IPS DF 6.9 (cell line): ENCODE measurements at regions not wholly inside any gene's neighbourhood (a gene's known extent, or its start where the extent isn't known, plus 50 kb on each side); places are given as distances from the start of the nearest gene placed in this dataset.

Experiments
- DNase-seq: peaks from one replicate; pipeline ENCODE4 v3.0.0-alpha.2; 2013; ENCODE audit warnings: low read depth, low spot score
- H3K27ac ChIP-seq: one replicate; pipeline ENCODE4 v1.5.1; 2013; ENCODE audit warnings: low read length, control low read depth
- H3K27me3 ChIP-seq: 2 replicates; pipeline ENCODE4 v1.6.1; 2013; ENCODE audit warnings: mild to moderate bottlenecking, low read length; ENCODE audit not compliant: control insufficient read depth, insufficient read depth
- H3K36me3 ChIP-seq: 2 replicates; pipeline ENCODE4 v1.6.1; 2013; ENCODE audit warnings: low read length; ENCODE audit not compliant: control insufficient read depth, insufficient read depth
- H3K4me1 ChIP-seq: 2 replicates; pipeline ENCODE4 v1.6.1; 2013; ENCODE audit warnings: low read length; ENCODE audit not compliant: control insufficient read depth, insufficient read depth
- H3K4me3 ChIP-seq: 2 replicates; pipeline ENCODE4 v1.5.1; 2013; ENCODE audit warnings: mild to moderate bottlenecking, low read length
- H3K9me3 ChIP-seq: 2 replicates; pipeline ENCODE4 v1.6.1; 2013; ENCODE audit warnings: low read length, inconsistent platforms; ENCODE audit not compliant: control insufficient read depth, insufficient read depth
- WGBS: extraction: QIAGEN DNeasy Blood & Tissue Kit; methylation state at CpG from one replicate; pipeline ENCODE4 v1.1.7; 2013; ENCODE audit warnings: mixed read lengths, missing lambda C conversion rate; ENCODE audit not compliant: insufficient read length, insufficient coverage; 5-methylcytosine and 5-hydroxymethylcytosine counted together

DNA sequence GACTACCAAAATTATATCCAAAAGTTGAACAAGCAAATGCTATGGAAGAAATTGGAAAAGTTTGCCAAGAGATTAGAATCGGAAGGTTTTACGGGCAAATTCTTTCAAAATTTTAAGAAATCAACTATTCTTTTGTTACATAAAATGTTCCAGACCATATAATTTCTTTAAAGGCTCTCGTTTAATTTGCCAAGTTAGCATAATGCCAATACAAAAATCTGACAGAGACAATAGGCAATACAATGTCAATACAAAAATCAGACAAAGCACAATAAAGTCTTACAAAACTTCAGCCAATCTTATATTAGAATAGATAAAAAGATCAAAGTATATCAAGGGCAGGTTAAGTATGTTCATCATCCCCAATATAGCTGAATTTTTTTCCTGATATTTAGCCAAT is 224.2 kb downstream of the BCL11A start:
- no peak for DNase-seq
- no peak overlapping the region for H3K4me3 ChIP-seq
- H3K4me1 ChIP-seq, result no peaks in the 10 kb centered on the region
- H3K9me3 ChIP-seq, result no peaks in the 10 kb centered on the region
- no peak overlapping the region for H3K27ac ChIP-seq
- WGBS, result no CpG with 5 or more reads among the region's 3 CpGs
- H3K36me3 ChIP-seq, result no peaks in the 10 kb centered on the region
- no peaks in the 10 kb centered on the region for H3K27me3 ChIP-seq

- no CpG with 5 or more reads among the region's 5 CpGs for WGBS
Measured at GRCh38 chr2:60324536-60324935, 228.9 kb downstream of the BCL11A start.

GRCh38 chr2:60321816-60322215 is 231.6 kb downstream of the BCL11A start:
- Histone ChIP-seq H3K36me3 (no peaks in the 10 kb centered on the region), H3K9me3 (no peaks in the 10 kb centered on the region), H3K4me1 (peaks cover 1% of the 10 kb centered on the region; the same call in 1 of the 2 replicates), H3K4me3 (no peak overlapping the region), H3K27ac (no peak overlapping the region), H3K27me3 (no peaks in the 10 kb centered on the region; the same call in 1 of the 2 replicates)
- WGBS, result no CpG with 5 or more reads among the region's 14 CpGs
- no peak for DNase-seq

More at GRCh38 chr2:60324536-60324935, 228.9 kb downstream of the BCL11A start:
- no peaks in the 10 kb centered on the region; the same call in 1 of the 2 replicates for H3K27me3 ChIP-seq
- no peak overlapping the region for H3K27ac ChIP-seq
- peaks cover 1% of the 10 kb centered on the region; the same call in 1 of the 2 replicates for H3K4me1 ChIP-seq
- H3K36me3 ChIP-seq, result no peaks in the 10 kb centered on the region
- no peak for DNase-seq
- no peaks in the 10 kb centered on the region for H3K9me3 ChIP-seq
- H3K4me3 ChIP-seq, result no peak overlapping the region

GRCh38 chr2:60320724-60321123 is 232.7 kb downstream of the BCL11A start:
- H3K36me3 ChIP-seq, result no peaks in the 10 kb centered on the region
- no peak overlapping the region for H3K27ac ChIP-seq
- H3K27me3 ChIP-seq, result no peaks in the 10 kb centered on the region; the same call in 1 of the 2 replicates
- WGBS, result no CpG with 5 or more reads among the region's 5 CpGs
- H3K4me1 ChIP-seq, result peaks cover 4% of the 10 kb centered on the region; the same call in 1 of the 2 replicates
- no peak overlapping the region for H3K4me3 ChIP-seq
- no peaks in the 10 kb centered on the region for H3K9me3 ChIP-seq
- DNase-seq, result no peak

DNA sequence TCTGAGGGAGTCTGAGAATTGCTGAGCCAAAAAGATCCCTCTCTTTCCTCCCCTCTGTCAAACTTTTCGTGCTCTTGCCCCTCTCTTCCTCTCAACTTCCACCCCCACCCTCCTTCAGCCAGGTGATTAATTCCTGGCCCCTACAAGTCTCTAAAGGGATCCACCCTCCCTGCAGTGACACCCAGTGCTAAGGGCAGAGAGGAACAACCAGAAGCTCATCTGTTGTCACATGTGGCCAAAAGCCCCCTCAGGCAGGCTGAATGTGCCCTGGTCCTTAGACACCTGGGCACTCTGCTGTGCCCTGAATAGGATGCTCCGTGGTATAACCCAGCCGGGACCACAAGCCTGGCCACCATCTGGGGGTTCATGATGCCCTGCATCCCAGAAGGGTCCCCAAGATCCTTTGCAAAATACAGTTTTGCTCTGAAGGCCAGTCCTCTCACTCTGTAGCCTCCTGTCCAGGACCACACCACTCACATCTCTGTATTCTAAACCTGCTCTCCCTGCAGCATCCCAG is 234.4 kb downstream of the BCL11A start:
- no peak overlapping the region for H3K4me3 ChIP-seq
- no peak overlapping the region for H3K27ac ChIP-seq
- no CpG with 5 or more reads among the region's 3 CpGs for WGBS
- H3K9me3 ChIP-seq, result no peaks in the 10 kb centered on the region
- H3K4me1 ChIP-seq, result peaks cover 4% of the 10 kb centered on the region; the same call in 1 of the 2 replicates
- DNase-seq, result no peak
- no peaks in the 10 kb centered on the region for H3K36me3 ChIP-seq
- H3K27me3 ChIP-seq, result no peaks in the 10 kb centered on the region; the same call in 1 of the 2 replicates

GRCh38 chr2:60318544-60318943 is 234.9 kb downstream of the BCL11A start:
- WGBS, result no CpG with 5 or more reads among the region's 9 CpGs

GRCh38 chr2:60317844-60318243 is 235.6 kb downstream of the BCL11A start:
- no peaks in the 10 kb centered on the region for H3K9me3 ChIP-seq
- H3K36me3 ChIP-seq, result no peaks in the 10 kb centered on the region
- H3K4me3 ChIP-seq, result no peak overlapping the region
- H3K27me3 ChIP-seq, result no peaks in the 10 kb centered on the region
- DNase-seq, result no peak
- peaks cover 4% of the 10 kb centered on the region; the same call in 1 of the 2 replicates for H3K4me1 ChIP-seq
- no peak overlapping the region for H3K27ac ChIP-seq
- no CpG with 5 or more reads among the region's 8 CpGs for WGBS

More at GRCh38 chr2:60318544-60318943, 234.9 kb downstream of the BCL11A start:
- H3K4me3 ChIP-seq, result no peak overlapping the region
- no peaks in the 10 kb centered on the region for H3K36me3 ChIP-seq
- H3K27me3 ChIP-seq, result no peaks in the 10 kb centered on the region
- H3K9me3 ChIP-seq, result no peaks in the 10 kb centered on the region
- DNase-seq, result no peak
- no peak overlapping the region for H3K27ac ChIP-seq
- peaks cover 4% of the 10 kb centered on the region; the same call in 1 of the 2 replicates for H3K4me1 ChIP-seq

- WGBS, result no CpG with 5 or more reads among the region's 2 CpGs
- DNase-seq, result no peak
- Histone ChIP-seq H3K4me1 (peaks cover 4% of the 10 kb centered on the region; the same call in 1 of the 2 replicates), H3K9me3 (no peaks in the 10 kb centered on the region), H3K36me3 (no peaks in the 10 kb centered on the region), H3K4me3 (no peak overlapping the region), H3K27ac (no peak overlapping the region), H3K27me3 (no peaks in the 10 kb centered on the region)
Measured at GRCh38 chr2:60317034-60317386, 236.4 kb downstream of the BCL11A start.

- WGBS, result no CpG with 5 or more reads among the region's 7 CpGs
- Histone ChIP-seq H3K9me3 (no peaks in the 10 kb centered on the region), H3K36me3 (no peaks in the 10 kb centered on the region), H3K4me1 (peaks cover 4% of the 10 kb centered on the region; the same call in 1 of the 2 replicates), H3K27me3 (no peaks in the 10 kb centered on the region), H3K4me3 (no peak overlapping the region), H3K27ac (no peak overlapping the region)
- DNase-seq, result no peak
Measured at GRCh38 chr2:60316381-60317033, 236.9 kb downstream of the BCL11A start.

DNA sequence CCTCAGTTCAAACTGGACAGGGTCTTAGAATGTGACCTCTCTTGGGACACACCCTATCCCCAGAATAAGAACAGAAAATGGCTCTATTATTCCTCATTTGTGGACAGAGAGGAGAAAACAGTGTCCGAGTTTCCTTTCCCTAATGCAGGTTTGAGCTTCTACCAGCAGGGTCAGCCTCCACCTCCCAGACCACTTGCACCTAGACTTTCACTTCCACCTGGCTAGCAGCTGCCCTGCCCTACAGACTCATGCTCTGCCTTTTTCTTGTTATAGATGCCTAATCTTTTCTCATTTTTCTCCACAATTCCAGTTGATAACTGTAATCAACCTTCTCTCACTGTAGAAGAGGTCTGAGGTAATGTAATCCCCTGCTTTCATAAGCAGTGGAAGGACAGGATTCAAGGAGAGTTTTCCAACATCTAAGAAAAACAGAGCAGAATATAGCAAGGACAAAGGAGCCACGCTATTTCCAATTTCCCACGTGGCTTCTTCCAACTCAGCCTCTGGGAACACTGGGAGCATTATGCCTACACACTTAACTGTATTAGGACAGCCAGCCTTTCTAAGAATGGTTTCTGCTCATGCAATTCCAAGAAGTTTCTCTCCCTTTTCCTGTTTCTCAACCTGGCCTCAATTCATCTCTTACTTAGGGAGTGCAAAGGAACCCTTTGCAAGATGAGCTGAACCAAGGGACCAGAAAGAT is 239.8 kb downstream of the BCL11A start:
- DNase-seq, result no peak
- Histone ChIP-seq H3K9me3 (no peaks in the 10 kb centered on the region), H3K4me3 (no peak overlapping the region), H3K36me3 (no peaks in the 10 kb centered on the region), H3K27me3 (no peaks in the 10 kb centered on the region), H3K27ac (no peak overlapping the region), H3K4me1 (peaks cover 3% of the 10 kb centered on the region; the same call in 1 of the 2 replicates)
- no CpG with 5 or more reads among the region's 3 CpGs for WGBS
